Smooth muscle cell (in vitro differentiated cells): ENCODE measurements at regions not wholly inside any gene's neighbourhood (a gene's known extent, or its start where the extent isn't known, plus 50 kb on each side); places are given as distances from the start of the nearest gene placed in this dataset.

Experiments used
- DNase-seq: peaks from one replicate; lab custom pipeline; 2025; ENCODE audit not compliant: unreplicated experiment; lab: John Stamatoyannopoulos, UW
- H2AFZ ChIP-seq: fragments of 200-600 bp; sonication (generic); 2 replicates; pipeline ENCODE4 v1.6.0; 2016; ENCODE audit warnings: antibody characterized with exemption, low read depth, mild to moderate bottlenecking
- H3F3A ChIP-seq: fragments of 200-600 bp; sonication (generic); 2 replicates; pipeline ENCODE4 v1.6.0; 2017; ENCODE audit warnings: antibody characterized with exemption, low read depth
- H3K27ac ChIP-seq: fragments of 200-600 bp; sonication (generic); 2 replicates; pipeline ENCODE4 v1.5.1; 2016; ENCODE audit warnings: low read depth, mild to moderate bottlenecking
- H3K27me3 ChIP-seq: fragments of 200-600 bp; sonication (generic); 2 replicates; pipeline ENCODE4 v1.6.1; 2016; ENCODE audit warnings: low read depth, mild to moderate bottlenecking
- H3K36me3 ChIP-seq: fragments of 200-600 bp; sonication (generic); 2 replicates; pipeline ENCODE4 v1.5.1; 2016; ENCODE audit warnings: low read depth
- H3K4me1 ChIP-seq: fragments of 200-600 bp; sonication (generic); 2 replicates; pipeline ENCODE4 v1.5.1; 2016; ENCODE audit warnings: low read depth
- H3K4me2 ChIP-seq: fragments of 200-600 bp; sonication (generic); 2 replicates; pipeline ENCODE4 v1.6.0; 2016; ENCODE audit warnings: mild to moderate bottlenecking
- H3K4me3 ChIP-seq: fragments of 200-600 bp; sonication (generic); 2 replicates; pipeline ENCODE4 v1.5.1; 2016; ENCODE audit warnings: mild to moderate bottlenecking
- H3K79me2 ChIP-seq: fragments of 200-600 bp; sonication (generic); 2 replicates; pipeline ENCODE4 v1.6.0; 2016; ENCODE audit warnings: low read depth, mild to moderate bottlenecking
- H3K9ac ChIP-seq: fragments of 200-600 bp; sonication (generic); 2 replicates; pipeline ENCODE4 v1.6.0; 2016; ENCODE audit warnings: low read depth
- H3K9me3 ChIP-seq: fragments of 200-600 bp; sonication (generic); replicated peaks from 2 replicates; pipeline ENCODE4 v1.5.1; 2016; ENCODE audit warnings: low read depth
- H4K20me1 ChIP-seq: fragments of 200-600 bp; sonication (generic); 2 replicates; pipeline ENCODE4 v1.6.0; 2016; ENCODE audit warnings: low read depth
- CTCF ChIP-seq: fragments of 200-600 bp; sonication (generic); IDR thresholded peaks from 2 replicates; pipeline ENCODE4 v1.5.1; 2017; ENCODE audit warnings: borderline replicate concordance, mild to moderate bottlenecking, antibody characterized with exemption; ENCODE audit not compliant: insufficient read depth, poor library complexity, severe bottlenecking
- WGBS: methylation state at CpG from one replicate; pipeline ENCODE4 v1.1.7; 2016; ENCODE audit warnings: low lambda C conversion rate; 5-methylcytosine and 5-hydroxymethylcytosine counted together

GRCh38 chr7:51621956-51622355 lies 305.3 kb upstream of the COBL start:
- no peak overlapping the region for H3K9ac ChIP-seq
- no peaks in the 10 kb centered on the region for H3K27me3 ChIP-seq
- no peaks in the 10 kb centered on the region for H4K20me1 ChIP-seq
- H3K36me3 ChIP-seq: no peaks in the 10 kb centered on the region
- no peak overlapping the region for H3K4me2 ChIP-seq
- no peak overlapping the region for H3K4me3 ChIP-seq
- TF ChIP-seq CTCF: no peak
- no peak overlapping the region for H3K27ac ChIP-seq
- H3F3A ChIP-seq: no peaks in the 10 kb centered on the region
- H3K9me3 ChIP-seq: no peaks in the 10 kb centered on the region
- H3K79me2 ChIP-seq: no peaks in the 10 kb centered on the region
- no peak for DNase-seq
- WGBS: 80% methylated on average over 2 of the region's 2 CpGs
- H3K4me1 ChIP-seq: no peaks in the 10 kb centered on the region
- no peak overlapping the region for H2AFZ ChIP-seq

DNA sequence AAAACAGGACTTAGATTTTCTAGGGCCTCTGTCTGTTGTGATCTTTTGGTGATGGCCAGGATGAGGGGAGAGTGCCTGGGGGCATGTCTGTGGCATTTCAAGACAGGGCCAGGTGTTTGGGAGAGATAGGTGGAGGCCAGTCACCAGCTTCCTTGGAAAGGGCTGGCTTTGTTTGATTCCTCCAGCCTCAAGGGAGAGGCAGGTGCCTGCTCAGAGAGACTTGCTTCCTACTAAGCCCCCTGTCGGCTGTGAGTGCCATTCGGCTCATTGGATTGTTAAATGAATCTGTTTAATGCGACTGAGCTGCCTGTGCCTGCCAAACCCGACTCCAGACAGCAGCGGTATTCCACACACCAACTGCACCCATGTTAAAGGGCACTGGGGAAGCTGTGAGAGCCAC lies 304.1 kb upstream of the COBL start:
- no peak for TF ChIP-seq CTCF
- no peak overlapping the region for H3K9ac ChIP-seq
- H2AFZ ChIP-seq: no peak overlapping the region
- H4K20me1 ChIP-seq: no peaks in the 10 kb centered on the region
- H3K27me3 ChIP-seq: peaks cover 6% of the 10 kb centered on the region
- no peaks in the 10 kb centered on the region for H3K79me2 ChIP-seq
- no peak overlapping the region for H3K4me3 ChIP-seq
- H3F3A ChIP-seq: no peaks in the 10 kb centered on the region
- no peaks in the 10 kb centered on the region for H3K36me3 ChIP-seq
- 52% methylated on average over 5 of the region's 5 CpGs for WGBS
- no peak overlapping the region for H3K4me2 ChIP-seq
- H3K4me1 ChIP-seq: no peaks in the 10 kb centered on the region
- H3K27ac ChIP-seq: no peak overlapping the region
- DNase-seq: no peak
- no peaks in the 10 kb centered on the region for H3K9me3 ChIP-seq

- 77% methylated on average over 3 of the region's 3 CpGs for WGBS
- TF ChIP-seq CTCF: no peak
- Histone ChIP-seq H3F3A (no peaks in the 10 kb centered on the region), H3K4me1 (no peaks in the 10 kb centered on the region), H3K27me3 (peaks cover 6% of the 10 kb centered on the region), H2AFZ (no peak overlapping the region), H4K20me1 (no peaks in the 10 kb centered on the region), H3K27ac (no peak overlapping the region), H3K4me3 (no peak overlapping the region), H3K9me3 (no peaks in the 10 kb centered on the region), H3K4me2 (no peak overlapping the region), H3K36me3 (no peaks in the 10 kb centered on the region), H3K9ac (no peak overlapping the region), H3K79me2 (no peaks in the 10 kb centered on the region)
- DNase-seq: no peak
Observed at GRCh38 chr7:51619880-51620279, 303.3 kb upstream of the COBL start.

DNA sequence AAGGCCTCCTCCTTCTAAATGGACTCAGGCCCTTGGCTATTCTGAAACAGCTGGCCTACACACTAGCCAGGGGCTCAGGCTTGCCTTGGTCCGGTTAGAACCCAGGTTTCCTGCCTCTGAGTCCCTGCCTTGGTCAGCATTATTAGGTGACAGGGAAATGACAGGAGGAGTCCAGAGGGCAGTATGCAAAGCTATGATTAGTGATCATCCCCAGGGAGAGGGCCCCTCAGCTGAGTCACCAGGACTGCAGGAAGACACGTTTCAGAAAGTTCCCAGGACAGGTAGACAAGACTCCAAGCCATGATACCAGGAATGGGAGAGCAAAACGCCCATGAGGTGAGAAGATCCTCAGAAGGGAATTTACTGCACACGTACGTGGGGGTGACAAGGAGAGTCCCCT lies 301.1 kb upstream of the COBL start:
- no peaks in the 10 kb centered on the region for H3K9me3 ChIP-seq
- H3K4me2 ChIP-seq: no peak overlapping the region
- H3K36me3 ChIP-seq: no peaks in the 10 kb centered on the region
- no peaks in the 10 kb centered on the region for H4K20me1 ChIP-seq
- H3K9ac ChIP-seq: no peak overlapping the region
- no peak overlapping the region for H2AFZ ChIP-seq
- no peak overlapping the region for H3K4me3 ChIP-seq
- peaks cover 6% of the 10 kb centered on the region for H3K27me3 ChIP-seq
- no peak for DNase-seq
- H3K4me1 ChIP-seq: no peaks in the 10 kb centered on the region
- no peaks in the 10 kb centered on the region for H3K79me2 ChIP-seq
- TF ChIP-seq CTCF: no peak
- H3K27ac ChIP-seq: no peak overlapping the region
- H3F3A ChIP-seq: peaks cover 6% of the 10 kb centered on the region
- 74% methylated on average over 5 of the region's 5 CpGs for WGBS
